ENCODE measurements at regions not wholly inside any gene's neighbourhood (a gene's known extent, or its start where the extent isn't known, plus 50 kb on each side); places are given as distances from the start of the nearest gene placed in this dataset.

DNA sequence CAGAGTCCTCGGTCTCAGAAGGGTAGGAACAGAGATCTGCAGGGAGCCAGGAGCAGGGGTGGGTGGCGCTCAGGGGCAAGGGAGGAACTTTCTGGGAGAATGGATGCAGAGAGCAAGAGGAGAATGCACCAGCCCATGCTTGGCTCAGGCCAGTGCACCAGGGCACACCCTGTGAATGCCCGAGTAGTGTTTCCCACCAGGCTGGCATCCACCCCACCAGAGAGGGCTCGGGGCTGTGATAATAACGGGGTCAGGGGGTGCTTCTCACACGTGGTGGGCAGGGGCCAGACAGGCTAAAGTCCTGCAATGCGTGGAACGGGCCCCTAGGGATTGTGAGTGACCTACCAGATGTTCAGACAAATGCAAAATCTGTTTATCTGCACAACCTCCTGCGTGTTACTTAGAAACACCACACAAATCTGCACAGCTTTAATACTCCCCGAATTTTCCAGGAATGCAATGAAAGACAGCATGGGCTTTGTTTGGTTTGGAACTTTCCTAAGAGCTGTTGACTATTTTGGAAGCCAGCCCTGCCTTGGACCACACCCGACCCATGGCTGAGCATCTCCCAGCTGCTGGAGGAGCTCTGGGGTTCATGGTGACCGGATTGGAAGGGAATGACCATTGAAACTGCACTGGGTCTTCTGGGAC is 368.3 kb downstream of the SHANK2 start:
- TF ChIP-seq, protein P1, sequence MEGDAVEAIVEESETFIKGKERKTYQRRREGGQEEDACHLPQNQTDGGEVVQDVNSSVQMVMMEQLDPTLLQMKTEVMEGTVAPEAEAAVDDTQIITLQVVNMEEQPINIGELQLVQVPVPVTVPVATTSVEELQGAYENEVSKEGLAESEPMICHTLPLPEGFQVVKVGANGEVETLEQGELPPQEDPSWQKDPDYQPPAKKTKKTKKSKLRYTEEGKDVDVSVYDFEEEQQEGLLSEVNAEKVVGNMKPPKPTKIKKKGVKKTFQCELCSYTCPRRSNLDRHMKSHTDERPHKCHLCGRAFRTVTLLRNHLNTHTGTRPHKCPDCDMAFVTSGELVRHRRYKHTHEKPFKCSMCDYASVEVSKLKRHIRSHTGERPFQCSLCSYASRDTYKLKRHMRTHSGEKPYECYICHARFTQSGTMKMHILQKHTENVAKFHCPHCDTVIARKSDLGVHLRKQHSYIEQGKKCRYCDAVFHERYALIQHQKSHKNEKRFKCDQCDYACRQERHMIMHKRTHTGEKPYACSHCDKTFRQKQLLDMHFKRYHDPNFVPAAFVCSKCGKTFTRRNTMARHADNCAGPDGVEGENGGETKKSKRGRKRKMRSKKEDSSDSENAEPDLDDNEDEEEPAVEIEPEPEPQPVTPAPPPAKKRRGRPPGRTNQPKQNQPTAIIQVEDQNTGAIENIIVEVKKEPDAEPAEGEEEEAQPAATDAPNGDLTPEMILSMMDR (IDR thresholded peaks at IDR 0.05) = no peak
- TF ChIP-seq POLR2A (IDR thresholded peaks at IDR 0.05) = no peak
